ENCODE measurements at regions not wholly inside any gene's neighbourhood (a gene's known extent, or its start where the extent isn't known, plus 50 kb on each side); places are given as distances from the start of the nearest gene placed in this dataset.

DNA sequence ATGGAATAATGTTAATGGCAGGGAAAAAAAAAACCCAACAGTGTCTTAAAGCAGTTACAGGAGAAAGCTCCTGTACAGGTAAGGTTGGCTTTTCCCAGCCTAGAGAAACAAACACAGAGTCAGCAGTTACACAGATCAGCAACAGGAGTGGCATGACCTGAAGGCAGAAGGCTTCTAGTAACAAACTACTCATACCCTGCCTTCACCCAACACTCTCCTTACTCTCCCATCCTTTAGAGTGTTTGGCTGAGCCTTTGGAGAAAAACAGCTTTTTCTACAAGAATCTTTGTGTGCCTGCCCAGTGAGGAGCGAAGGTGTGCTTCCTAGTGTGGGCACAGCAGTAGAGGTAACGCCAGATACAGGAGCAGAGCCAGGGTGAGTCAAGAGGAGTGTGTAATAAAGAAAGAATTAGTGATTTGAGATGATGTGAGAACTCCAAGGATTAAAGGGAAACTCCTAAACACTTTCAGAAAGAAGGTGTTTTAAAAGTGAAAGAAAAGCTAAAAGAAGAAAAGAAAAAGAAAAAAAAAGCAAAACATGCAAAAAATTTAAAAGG is 152.7 kb downstream of the POLR2M start:
- CTCF ChIA-PET = interaction anchor here (2.3 kb wide), 1 partner anchor 108 kb away, joined by 7 read pairs; no protein-coding TSS in a partner anchor
- no peak overlapping the region for H3K4me3 ChIP-seq
- no peaks in the 10 kb centered on the region for H3K79me2 ChIP-seq (ENCODE audit: low read depth)
- no peak for TF ChIP-seq EZH2 (IDR thresholded peaks at IDR 0.05; ENCODE audit: low read depth)
- TF ChIP-seq, protein P1, sequence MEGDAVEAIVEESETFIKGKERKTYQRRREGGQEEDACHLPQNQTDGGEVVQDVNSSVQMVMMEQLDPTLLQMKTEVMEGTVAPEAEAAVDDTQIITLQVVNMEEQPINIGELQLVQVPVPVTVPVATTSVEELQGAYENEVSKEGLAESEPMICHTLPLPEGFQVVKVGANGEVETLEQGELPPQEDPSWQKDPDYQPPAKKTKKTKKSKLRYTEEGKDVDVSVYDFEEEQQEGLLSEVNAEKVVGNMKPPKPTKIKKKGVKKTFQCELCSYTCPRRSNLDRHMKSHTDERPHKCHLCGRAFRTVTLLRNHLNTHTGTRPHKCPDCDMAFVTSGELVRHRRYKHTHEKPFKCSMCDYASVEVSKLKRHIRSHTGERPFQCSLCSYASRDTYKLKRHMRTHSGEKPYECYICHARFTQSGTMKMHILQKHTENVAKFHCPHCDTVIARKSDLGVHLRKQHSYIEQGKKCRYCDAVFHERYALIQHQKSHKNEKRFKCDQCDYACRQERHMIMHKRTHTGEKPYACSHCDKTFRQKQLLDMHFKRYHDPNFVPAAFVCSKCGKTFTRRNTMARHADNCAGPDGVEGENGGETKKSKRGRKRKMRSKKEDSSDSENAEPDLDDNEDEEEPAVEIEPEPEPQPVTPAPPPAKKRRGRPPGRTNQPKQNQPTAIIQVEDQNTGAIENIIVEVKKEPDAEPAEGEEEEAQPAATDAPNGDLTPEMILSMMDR (conservative IDR thresholded peaks at IDR 0.05) = no peak
- H3K4me2 ChIP-seq = no peak overlapping the region
- no peaks in the 10 kb centered on the region for H3K9me2 ChIP-seq (ENCODE audit: insufficient read depth)
- intact Hi-C loops (cut with micrococcal nuclease; ENCODE audit: unreplicated experiment) = loop anchor here (5.0 kb wide), 1 partner anchor 517 kb away; no protein-coding TSS in a partner anchor
- H3F3A ChIP-seq (ENCODE audit: insufficient read depth, low read depth) = no peaks in the 10 kb centered on the region
- no TSS peak for BruUV-seq (replicated peaks)
- POLR2A ChIA-PET (ENCODE audit: unreplicated experiment) = no interaction called here
- no peaks in the 10 kb centered on the region for H4K20me1 ChIP-seq (ENCODE audit: insufficient read depth)
- H3K27me3 ChIP-seq (ENCODE audit: insufficient read depth, low read depth) = no peaks in the 10 kb centered on the region
- H2AFZ ChIP-seq = no peak overlapping the region
- no peaks in the 10 kb centered on the region for H3K36me3 ChIP-seq (ENCODE audit: low read depth)
- DNase-seq = no peak
- no peaks in the 10 kb centered on the region for H3K4me1 ChIP-seq (replicated peaks; ENCODE audit: insufficient read depth)
- H3K9me3 ChIP-seq (ENCODE audit: insufficient read depth, low read depth) = no peaks in the 10 kb centered on the region
- no peak overlapping the region for H3K27ac ChIP-seq

DNA sequence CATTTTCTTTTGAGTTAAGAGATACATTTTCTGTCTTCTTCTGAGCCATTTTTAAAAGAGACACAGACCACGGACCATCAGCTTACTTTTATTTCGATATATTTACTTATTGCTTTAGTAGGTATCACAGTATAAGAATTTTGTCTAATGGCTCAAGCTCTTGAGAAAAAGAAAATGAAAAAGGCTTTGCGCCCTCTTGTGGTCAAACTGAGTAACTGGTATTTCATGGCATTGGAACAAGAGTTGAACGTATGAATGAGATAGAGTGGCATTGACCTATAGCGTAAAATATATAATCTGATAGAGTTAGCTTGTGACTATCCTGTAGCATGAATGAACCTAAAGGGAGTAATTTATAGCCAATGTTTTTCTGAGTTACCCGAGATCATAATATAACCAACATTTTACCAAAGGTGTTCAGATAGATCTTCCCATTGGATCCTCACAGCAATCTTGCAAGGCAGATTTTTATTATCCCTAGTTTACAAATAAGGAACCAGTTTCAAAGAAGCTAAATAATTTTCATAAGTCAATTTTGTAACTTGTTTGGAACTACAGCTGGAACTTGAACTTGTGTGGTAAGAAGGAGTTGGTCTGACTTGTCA is 154.6 kb downstream of the POLR2M start:
- H3F3A ChIP-seq (ENCODE audit: insufficient read depth, low read depth) = no peaks in the 10 kb centered on the region
- BruUV-seq (replicated peaks) = no TSS peak
- ChIA-PET POLR2A (ENCODE audit: unreplicated experiment) (no interaction called here), CTCF (interaction anchor here (0.6 to 2.3 kb wide), 8 partner anchors 11 to 1398 kb away, joined by 3 to 7 read pairs (median 3); no protein-coding TSS in a partner anchor)
- DNase-seq = peak; percentile 6 to 36
- no peaks in the 10 kb centered on the region for H3K79me2 ChIP-seq (ENCODE audit: low read depth)
- no peaks in the 10 kb centered on the region for H3K27me3 ChIP-seq (ENCODE audit: insufficient read depth, low read depth)
- no peaks in the 10 kb centered on the region for H3K36me3 ChIP-seq (ENCODE audit: low read depth)
- H3K9me3 ChIP-seq (ENCODE audit: insufficient read depth, low read depth) = no peaks in the 10 kb centered on the region
- H3K4me2 ChIP-seq = no peak overlapping the region
- no peak for TF ChIP-seq EZH2 (IDR thresholded peaks at IDR 0.05; ENCODE audit: low read depth)
- TF ChIP-seq, protein P1 (conservative IDR thresholded peaks at IDR 0.05) = peak; percentile 82
- H4K20me1 ChIP-seq (ENCODE audit: insufficient read depth) = no peaks in the 10 kb centered on the region
- H3K9me2 ChIP-seq (ENCODE audit: insufficient read depth) = no peaks in the 10 kb centered on the region
- intact Hi-C loops (cut with micrococcal nuclease; ENCODE audit: unreplicated experiment) = loop anchor here (2.0 kb wide), 3 partner anchors 110 to 300 kb away; no protein-coding TSS in a partner anchor
- no peak overlapping the region for H2AFZ ChIP-seq
- H3K27ac ChIP-seq = no peak overlapping the region
- H3K4me1 ChIP-seq (replicated peaks; ENCODE audit: insufficient read depth) = no peaks in the 10 kb centered on the region
- no peak overlapping the region for H3K4me3 ChIP-seq

DNA sequence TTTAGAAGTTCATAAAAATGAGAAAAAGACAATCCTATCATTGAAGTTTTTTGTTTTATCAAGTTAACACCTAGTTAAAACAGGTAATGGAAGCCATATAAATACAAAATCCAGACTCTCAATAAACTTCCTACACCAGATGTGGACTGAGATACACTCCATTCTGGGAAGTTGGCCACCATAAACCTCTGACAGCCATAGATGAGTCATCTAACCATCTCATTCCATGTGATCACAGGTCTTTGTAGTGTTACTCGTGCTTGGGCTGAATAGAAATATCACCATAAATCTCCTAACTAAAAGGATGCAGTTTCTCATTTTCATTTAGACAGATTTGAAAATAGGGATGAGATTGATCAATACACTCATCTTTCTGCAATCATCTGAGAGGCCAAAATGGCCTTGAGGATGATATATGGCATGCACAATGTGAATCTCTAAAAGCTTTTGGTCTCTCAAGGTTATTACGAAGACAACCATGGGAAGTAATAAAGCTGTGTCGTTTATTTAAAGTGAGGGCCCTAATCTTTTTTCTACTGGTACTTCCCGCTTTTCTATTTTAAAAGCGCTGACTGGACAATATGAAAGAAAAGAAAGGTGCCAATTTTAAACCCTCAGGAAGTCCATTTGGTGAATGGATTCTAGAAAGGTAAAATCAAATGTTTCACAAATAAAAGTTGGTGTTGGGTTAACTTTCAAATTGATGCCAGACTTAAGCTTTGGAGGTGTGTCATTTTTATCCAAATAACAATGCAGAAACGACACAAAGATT is 155.5 kb downstream of the POLR2M start:
- CTCF ChIA-PET = interaction anchor here (0.7 to 2.3 kb wide), 3 partner anchors 111 to 312 kb away, joined by 3 to 7 read pairs (median 3); no protein-coding TSS in a partner anchor
- no peak for DNase-seq

More for the DNA sequence above, 155.5 kb downstream of the POLR2M start:
- Histone ChIP-seq H3F3A (ENCODE audit: insufficient read depth, low read depth) (no peaks in the 10 kb centered on the region), H3K36me3 (ENCODE audit: low read depth) (no peaks in the 10 kb centered on the region), H3K9me2 (ENCODE audit: insufficient read depth) (no peaks in the 10 kb centered on the region), H3K4me2 (no peak overlapping the region), H4K20me1 (ENCODE audit: insufficient read depth) (no peaks in the 10 kb centered on the region), H3K27ac (no peak overlapping the region), H3K4me3 (no peak overlapping the region), H3K27me3 (ENCODE audit: insufficient read depth, low read depth) (no peaks in the 10 kb centered on the region), H3K9me3 (ENCODE audit: insufficient read depth, low read depth) (no peaks in the 10 kb centered on the region), H3K79me2 (ENCODE audit: low read depth) (no peaks in the 10 kb centered on the region), H2AFZ (no peak overlapping the region), H3K4me1 (replicated peaks; ENCODE audit: insufficient read depth) (no peaks in the 10 kb centered on the region)
- intact Hi-C loops (cut with micrococcal nuclease; ENCODE audit: unreplicated experiment) = loop anchor here (2.0 kb wide), 3 partner anchors 111 to 301 kb away; no protein-coding TSS in a partner anchor
- TF ChIP-seq, protein P1 (conservative IDR thresholded peaks at IDR 0.05) = no peak
- no peak for TF ChIP-seq EZH2 (IDR thresholded peaks at IDR 0.05; ENCODE audit: low read depth)
- BruUV-seq (replicated peaks) = no TSS peak
- POLR2A ChIA-PET (ENCODE audit: unreplicated experiment) = no interaction called here

All from PC-9 (cell line).